Pancreas (tissue), 10 donors: ENCODE measurements at regions not wholly inside any gene's neighbourhood (a gene's known extent, or its start where the extent isn't known, plus 50 kb on each side); places are given as distances from the start of the nearest gene placed in this dataset.

Source experiments
- ATAC-seq, 4 donors: fragments of 200-7000 bp; cut with Tn5 transposase; one replicate each; pipeline versions ENCODE4 v1.8.0 to v1.9.1; 2020; ENCODE audit warnings: mild to moderate bottlenecking in 4 of 4, moderate library complexity in 4 of 4
- DNase-seq, 6 donors: peaks; one replicate each; pipeline ENCODE4 v3.0.0-alpha.2; 2020
- FAIRE-seq: peaks from 2 replicates; lab custom pipeline; 2012; peaks lifted over from hg19 to GRCh38; lab: Jason Lieb, UNC
- H3K27ac ChIP-seq, 4 donors: fragments of 200-600 bp; sonication (generic); 1 replicate in 3 of 4; 2 replicates in 1 of 4; pipeline versions ENCODE4 v1.5.0 to v1.8.0; 2020
- H3K27me3 ChIP-seq, 4 donors: fragments of 200-600 bp; one replicate each; pipeline ENCODE4 v1.8.0; 2021
- H3K36me3 ChIP-seq, 3 donors: fragments of 200-600 bp; sonication (generic) in 1 of 3; one replicate each; pipeline versions ENCODE4 v1.5.0 to v1.8.0; 2020 to 2021
- H3K4me1 ChIP-seq, 3 donors: fragments of 200-600 bp; one replicate each; pipeline ENCODE4 v1.8.0; 2021
- H3K4me3 ChIP-seq, 4 donors: fragments of 200-600 bp; sonication (generic) in 2 of 4; one replicate each; pipeline versions ENCODE4 v1.5.0 to v1.8.0; 2020 to 2021
- H3K9me3 ChIP-seq, 4 donors: fragments of 200-600 bp; one replicate each; pipeline ENCODE4 v1.8.0; 2021
- WGBS, 2 donors: extraction: QIAGEN DNeasy Blood & Tissue Kit; methylation state at CpG; one replicate each; pipeline ENCODE4 v1.1.7; 2013; 5-methylcytosine and 5-hydroxymethylcytosine counted together
- intact Hi-C, 3 donors: fragments of 100-400 bp; cut with DNase I; formaldehyde crosslinking; loops; one replicate each; pipeline versions ENCODE4 v1.11.1 to v1.14.2; 2022
- TF ChIP-seq, protein P1 (sequence below), 4 donors: fragments of 200-600 bp; sonication (generic) in 3 of 4; IDR thresholded peaks; one replicate each; pipeline versions ENCODE4 v1.5.0 to v1.8.0; 2021; ENCODE audit warnings: antibody characterized with exemption in 4 of 4
- donor health status: healthy with polysubstance abuse.
- donor health status: DM: no; HTN: no; CAD: no; lungs with moderate emphysema.
- donor health status: DM: no; HTN: no; CAD: no.
- donor health status: control.
- donor health status: control.
- donor health status: Bipolar disorder and iron deficiency.
- donor health status: DM: yes; HTN: yes; CAD: no.
- donor health status: DM: no; HTN: no; CAD: no.
- donor health status: DM: no; HTN: no; CAD: no.
- donor health status: DM: yes; HTN: yes; CAD: no.

DNA sequence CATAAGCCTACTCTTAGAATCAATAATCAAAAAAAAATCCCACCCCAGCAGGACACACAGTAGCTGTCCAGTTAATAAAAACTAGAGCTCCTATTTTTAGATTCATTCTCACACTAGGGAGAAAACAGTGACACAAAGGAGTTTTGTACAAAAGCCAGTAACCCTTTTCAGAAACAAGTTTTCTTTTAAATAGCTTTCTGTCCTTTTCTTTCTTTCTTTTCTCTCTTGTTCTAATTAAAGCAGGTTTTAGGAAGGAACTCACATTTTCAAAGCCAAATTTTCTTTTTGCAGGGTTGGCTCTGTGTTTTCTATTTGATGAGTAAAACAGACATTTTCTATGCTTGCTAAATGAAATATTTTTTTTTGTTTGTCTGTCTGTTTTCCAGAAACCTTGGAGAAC is 1390.7 kb downstream of the FAM181B start:
- intact Hi-C loops: no loop called here
- H3K27ac ChIP-seq: no peak overlapping the region
- H3K36me3 ChIP-seq: no peaks in the 10 kb centered on the region
- no peak overlapping the region for H3K4me3 ChIP-seq
- H3K9me3 ChIP-seq: no peaks in the 10 kb centered on the region
- no peak for DNase-seq
- ATAC-seq: no peak
- TF ChIP-seq, protein P1, sequence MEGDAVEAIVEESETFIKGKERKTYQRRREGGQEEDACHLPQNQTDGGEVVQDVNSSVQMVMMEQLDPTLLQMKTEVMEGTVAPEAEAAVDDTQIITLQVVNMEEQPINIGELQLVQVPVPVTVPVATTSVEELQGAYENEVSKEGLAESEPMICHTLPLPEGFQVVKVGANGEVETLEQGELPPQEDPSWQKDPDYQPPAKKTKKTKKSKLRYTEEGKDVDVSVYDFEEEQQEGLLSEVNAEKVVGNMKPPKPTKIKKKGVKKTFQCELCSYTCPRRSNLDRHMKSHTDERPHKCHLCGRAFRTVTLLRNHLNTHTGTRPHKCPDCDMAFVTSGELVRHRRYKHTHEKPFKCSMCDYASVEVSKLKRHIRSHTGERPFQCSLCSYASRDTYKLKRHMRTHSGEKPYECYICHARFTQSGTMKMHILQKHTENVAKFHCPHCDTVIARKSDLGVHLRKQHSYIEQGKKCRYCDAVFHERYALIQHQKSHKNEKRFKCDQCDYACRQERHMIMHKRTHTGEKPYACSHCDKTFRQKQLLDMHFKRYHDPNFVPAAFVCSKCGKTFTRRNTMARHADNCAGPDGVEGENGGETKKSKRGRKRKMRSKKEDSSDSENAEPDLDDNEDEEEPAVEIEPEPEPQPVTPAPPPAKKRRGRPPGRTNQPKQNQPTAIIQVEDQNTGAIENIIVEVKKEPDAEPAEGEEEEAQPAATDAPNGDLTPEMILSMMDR (IDR thresholded peaks at IDR 0.05): no peak
- H3K4me1 ChIP-seq: no peaks in the 10 kb centered on the region
- FAIRE-seq: no peak
- no peaks in the 10 kb centered on the region for H3K27me3 ChIP-seq

DNA sequence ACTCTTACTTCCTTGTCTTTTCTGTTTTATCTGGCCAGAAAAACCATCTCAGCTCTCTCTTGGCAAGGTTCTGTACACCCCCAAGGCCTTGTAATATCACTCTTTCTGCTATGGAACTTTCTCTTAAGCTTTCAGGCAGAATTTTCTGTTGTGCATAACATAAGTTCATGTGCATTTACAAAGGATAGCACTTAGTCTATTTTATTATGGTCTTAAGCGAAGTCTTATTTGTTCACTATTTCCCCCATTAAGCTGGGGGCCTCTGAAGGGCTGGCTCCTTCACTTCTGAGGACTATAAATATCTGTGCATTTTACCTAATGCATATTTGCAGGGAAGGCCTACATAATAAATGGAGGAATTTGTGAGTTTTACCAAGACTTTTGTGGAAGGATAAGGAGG is 1393.4 kb downstream of the FAM181B start:
- intact Hi-C loops: no loop called here
- no peak for FAIRE-seq
- TF ChIP-seq, protein P1 (IDR thresholded peaks at IDR 0.05): no peak
- 71 to 90% methylated on average over 1 of the region's 1 CpG for WGBS, 2 donors
- Histone ChIP-seq H3K4me3 (no peak overlapping the region), H3K27me3 (no peaks in the 10 kb centered on the region), H3K9me3 (no peaks in the 10 kb centered on the region), H3K4me1 (no peaks in the 10 kb centered on the region), H3K27ac (no peak overlapping the region), H3K36me3 (no peaks in the 10 kb centered on the region)
- ATAC-seq: no peak
- no peak for DNase-seq

DNA sequence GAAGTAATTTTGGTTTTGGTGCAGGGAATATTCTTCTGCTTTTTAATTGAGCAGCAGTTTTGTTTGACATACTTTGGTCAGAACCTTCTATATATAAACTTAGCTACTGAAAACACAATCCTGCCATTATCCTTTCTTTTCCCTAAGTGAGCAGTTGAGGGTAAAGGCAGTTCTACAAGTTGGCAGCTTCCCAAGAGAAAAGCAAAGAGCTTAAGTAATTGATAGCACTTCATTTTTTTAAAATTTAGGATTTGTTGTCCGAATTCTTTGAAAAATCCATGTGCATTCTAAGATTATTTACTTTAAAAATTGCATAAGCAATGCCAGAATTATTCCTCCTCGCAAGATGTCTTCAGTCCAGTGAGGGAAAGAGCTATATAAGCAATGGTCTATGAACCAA is 1394.1 kb downstream of the FAM181B start:
- no peak for FAIRE-seq
- intact Hi-C loops: no loop called here
- Histone ChIP-seq H3K4me1 (no peaks in the 10 kb centered on the region), H3K4me3 (no peak overlapping the region), H3K27me3 (no peaks in the 10 kb centered on the region), H3K9me3 (no peaks in the 10 kb centered on the region), H3K36me3 (no peaks in the 10 kb centered on the region), H3K27ac (no peak overlapping the region)
- DNase-seq: no peak
- 47 to 61% methylated on average over 2 of the region's 2 CpGs for WGBS, 2 donors
- no peak for ATAC-seq
- TF ChIP-seq, protein P1 (IDR thresholded peaks at IDR 0.05): no peak

DNA sequence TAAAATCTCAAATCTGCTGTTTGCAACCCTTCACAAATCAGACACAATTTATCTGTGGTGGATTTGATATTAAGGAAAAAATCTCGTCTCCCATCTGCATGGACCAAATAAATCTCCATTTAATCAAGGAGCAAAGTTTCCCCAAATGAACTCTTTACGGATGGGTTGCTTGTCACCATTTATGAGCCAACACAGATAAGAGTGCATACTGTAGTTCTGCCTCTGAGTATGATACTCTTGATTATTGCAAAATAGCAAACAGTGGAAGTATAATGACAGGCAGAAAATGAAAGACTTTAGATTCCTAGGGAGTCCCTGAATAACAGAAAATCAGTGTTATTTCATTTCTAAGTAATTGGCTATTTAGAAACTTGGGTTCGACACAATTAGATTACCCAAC is 1395.9 kb downstream of the FAM181B start:
- H3K27me3 ChIP-seq: no peaks in the 10 kb centered on the region
- WGBS, 2 donors: 26 to 39% methylated on average over 3 of the region's 3 CpGs

DNA sequence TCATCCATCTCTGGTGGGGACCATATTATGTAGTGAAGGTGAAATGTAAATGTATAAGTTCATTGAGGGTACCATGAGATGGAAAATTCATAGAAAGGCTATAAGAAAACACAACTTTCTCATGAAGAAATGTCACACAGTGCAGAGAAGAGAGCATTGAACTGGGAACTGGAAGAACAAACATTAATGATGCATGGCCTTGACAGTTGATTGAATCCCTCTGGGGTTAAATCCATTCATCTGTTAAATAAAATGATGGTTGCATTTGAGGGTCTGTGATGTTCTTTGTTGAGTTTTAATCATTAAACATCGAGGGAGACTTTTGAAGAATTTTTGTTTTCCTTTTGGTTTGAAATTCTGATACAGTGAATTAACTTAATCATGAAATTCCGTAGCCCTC is 1401.4 kb downstream of the FAM181B start:
- FAIRE-seq (no peak), ATAC-seq (no peak), DNase-seq (no peak)
- TF ChIP-seq, protein P1 (IDR thresholded peaks at IDR 0.05): no peak
- H3K4me1 ChIP-seq: no peaks in the 10 kb centered on the region
- WGBS, 2 donors: 49 to 65% methylated on average over 2 of the region's 2 CpGs
- H3K27me3 ChIP-seq: no peaks in the 10 kb centered on the region
- no peak overlapping the region for H3K4me3 ChIP-seq
- H3K9me3 ChIP-seq: no peaks in the 10 kb centered on the region
- intact Hi-C loops: no loop called here
- H3K36me3 ChIP-seq: no peaks in the 10 kb centered on the region
- H3K27ac ChIP-seq: no peak overlapping the region

More for the DNA sequence above, 1395.9 kb downstream of the FAM181B start:
- intact Hi-C loops: no loop called here
- Histone ChIP-seq H3K9me3 (no peaks in the 10 kb centered on the region), H3K27ac (no peak overlapping the region), H3K36me3 (no peaks in the 10 kb centered on the region), H3K4me1 (no peaks in the 10 kb centered on the region), H3K4me3 (no peak overlapping the region)
- no peak for FAIRE-seq
- no peak for DNase-seq
- no peak for ATAC-seq
- TF ChIP-seq, protein P1 (IDR thresholded peaks at IDR 0.05): no peak
